H9 (cell line): ENCODE measurements at regions not wholly inside any gene's neighbourhood (a gene's known extent, or its start where the extent isn't known, plus 50 kb on each side); places are given as distances from the start of the nearest gene placed in this dataset.

ENCODE experiments used
- DNase-seq: peaks from one replicate; pipeline ENCODE4 v3.0.0-alpha.2; 2017
- H2AFZ ChIP-seq: one replicate; pipeline ENCODE4 v1.6.1; 2013; ENCODE audit warnings: mild to moderate bottlenecking, low read length, control low read depth, moderate library complexity
- H2AK5ac ChIP-seq: 2 replicates; pipeline ENCODE4 v1.6.1; 2013; ENCODE audit warnings: low read length, control low read depth, mixed read lengths; ENCODE audit not compliant: insufficient read length
- H2BK120ac ChIP-seq: one replicate; pipeline ENCODE4 v1.6.1; 2013; ENCODE audit warnings: low read depth, mild to moderate bottlenecking, low read length, control low read depth, inconsistent platforms; ENCODE audit not compliant: poor library complexity, severe bottlenecking
- H2BK12ac ChIP-seq: 2 replicates; pipeline ENCODE4 v1.6.1; 2013; ENCODE audit warnings: low read length, control low read depth, mixed read lengths, low read depth; ENCODE audit not compliant: insufficient read length
- H2BK15ac ChIP-seq: 2 replicates; pipeline ENCODE4 v1.6.1; 2013; ENCODE audit warnings: low read depth, low read length, control low read depth
- H2BK20ac ChIP-seq: one replicate; pipeline ENCODE4 v1.6.1; 2013; ENCODE audit warnings: low read depth, mild to moderate bottlenecking, low read length, control low read depth, inconsistent platforms; ENCODE audit not compliant: poor library complexity, severe bottlenecking
- H2BK5ac ChIP-seq: 2 replicates; pipeline ENCODE4 v1.6.1; 2013; ENCODE audit warnings: low read length, control low read depth, mixed read lengths; ENCODE audit not compliant: insufficient read length
- H3K14ac ChIP-seq: 2 replicates; pipeline ENCODE4 v1.6.1; 2013; ENCODE audit warnings: low read length, control low read depth; ENCODE audit not compliant: insufficient read depth
- H3K18ac ChIP-seq: 2 replicates; pipeline ENCODE4 v1.6.1; 2013; ENCODE audit warnings: low read depth, mild to moderate bottlenecking, mixed read lengths, low read length, control low read depth; ENCODE audit not compliant: insufficient read length
- H3K23ac ChIP-seq: 2 replicates; pipeline ENCODE4 v1.6.1; 2013; ENCODE audit warnings: low read length, control low read depth, mixed read lengths, low read depth; ENCODE audit not compliant: insufficient read length
- H3K23me2 ChIP-seq: 2 replicates; pipeline ENCODE4 v1.6.1; 2013; ENCODE audit warnings: low read depth, mild to moderate bottlenecking, mixed read lengths, low read length, control low read depth; ENCODE audit not compliant: insufficient read length, poor library complexity, severe bottlenecking
- H3K27ac ChIP-seq: 2 replicates; pipeline ENCODE4 v1.5.1; 2013; ENCODE audit warnings: low read length, control low read depth, mixed read lengths, low read depth; ENCODE audit not compliant: insufficient read length
- H3K27me3 ChIP-seq: 2 replicates; pipeline ENCODE4 v1.6.1; 2013; ENCODE audit warnings: low read length, control low read depth, inconsistent platforms; ENCODE audit not compliant: insufficient read depth
- H3K4ac ChIP-seq: 2 replicates; pipeline ENCODE4 v1.6.1; 2013; ENCODE audit warnings: low read depth, mild to moderate bottlenecking, control low read depth, inconsistent platforms, low read length, moderate library complexity
- H3K4me1 ChIP-seq: 2 replicates; pipeline ENCODE4 v1.6.1; 2013; ENCODE audit warnings: low read length, control low read depth, inconsistent platforms; ENCODE audit not compliant: insufficient read depth
- H3K4me2 ChIP-seq: 2 replicates; pipeline ENCODE4 v1.6.1; 2013; ENCODE audit warnings: low read length, control low read depth, mixed read lengths; ENCODE audit not compliant: insufficient read length, insufficient read depth
- H3K56ac ChIP-seq: 2 replicates; pipeline ENCODE4 v1.6.1; 2013; ENCODE audit warnings: low read depth, mild to moderate bottlenecking, mixed read lengths, low read length, control low read depth; ENCODE audit not compliant: insufficient read length
- H3K79me1 ChIP-seq: 2 replicates; pipeline ENCODE4 v1.6.1; 2013; ENCODE audit warnings: low read depth, mild to moderate bottlenecking, moderate library complexity, low read length, control low read depth, inconsistent platforms; ENCODE audit not compliant: insufficient read depth, poor library complexity, severe bottlenecking
- H3K79me2 ChIP-seq: 2 replicates; pipeline ENCODE4 v1.6.1; 2013; ENCODE audit warnings: low read length, control low read depth, inconsistent platforms; ENCODE audit not compliant: insufficient read depth
- H3K9ac ChIP-seq: 2 replicates; pipeline ENCODE4 v1.6.1; 2013; ENCODE audit warnings: low read length, control low read depth, mixed read lengths; ENCODE audit not compliant: insufficient read length; ENCODE audit errors: extremely low read depth
- H3K9me3 ChIP-seq: one replicate; pipeline ENCODE4 v1.6.1; 2013; ENCODE audit warnings: low read depth, low read length, inconsistent platforms; ENCODE audit not compliant: control insufficient read depth
- H3T11ph ChIP-seq: one replicate; pipeline ENCODE4 v1.6.1; 2013; ENCODE audit warnings: mild to moderate bottlenecking, low read length, control low read depth, inconsistent platforms
- H4K20me1 ChIP-seq: one replicate; pipeline ENCODE4 v1.6.1; 2013; ENCODE audit not compliant: control insufficient read depth, insufficient read length, insufficient read depth
- H4K5ac ChIP-seq: 2 replicates; pipeline ENCODE4 v1.6.1; 2013; ENCODE audit warnings: low read depth, mild to moderate bottlenecking, mixed read lengths, low read length, control low read depth; ENCODE audit not compliant: insufficient read length
- H4K8ac ChIP-seq: replicated peaks from 2 replicates; pipeline ENCODE4 v1.6.1; 2013; ENCODE audit warnings: low read length, control low read depth, mixed read lengths, low read depth; ENCODE audit not compliant: insufficient read length
- H4K91ac ChIP-seq: 2 replicates; pipeline ENCODE4 v1.6.1; 2013; ENCODE audit warnings: low read depth, mild to moderate bottlenecking, moderate library complexity, mixed read lengths, low read length, control low read depth; ENCODE audit not compliant: insufficient read length
- H3K27ac Mint-ChIP-seq, 3 experiments: 2 replicates in 2 of 3; 3 replicates in 1 of 3; pipeline ENCODE4 v1.8.0; 2020 to 2021; ENCODE audit warnings: mixed read lengths in 3 of 3, mild to moderate bottlenecking in 1 of 3, moderate library complexity in 1 of 3
- H3K27me3 Mint-ChIP-seq: 2 replicates; pipeline ENCODE4 v1.8.0; 2021; ENCODE audit warnings: low read depth, mild to moderate bottlenecking, moderate library complexity, mixed read lengths
- H3K36me3 Mint-ChIP-seq, 3 experiments: 2 replicates in 2 of 3; 3 replicates in 1 of 3; pipeline ENCODE4 v1.8.0; 2020 to 2021; ENCODE audit warnings: low read depth in 3 of 3, mixed read lengths in 3 of 3; ENCODE audit not compliant: insufficient read depth in 1 of 3
- H3K4me1 Mint-ChIP-seq, 2 experiments: 2 replicates each; pipeline ENCODE4 v1.8.0; 2020; ENCODE audit warnings: mixed read lengths in 2 of 2
- H3K4me3 Mint-ChIP-seq, 2 experiments: 2 replicates in 1 of 2; 3 replicates in 1 of 2; pipeline ENCODE4 v1.8.0; 2020 to 2021; ENCODE audit warnings: mild to moderate bottlenecking in 2 of 2, mixed read lengths in 2 of 2, moderate library complexity in 1 of 2
- H3K9me3 Mint-ChIP-seq, 2 experiments: 2 replicates in 1 of 2; 3 replicates in 1 of 2; pipeline ENCODE4 v1.8.0; 2020; ENCODE audit warnings: mild to moderate bottlenecking in 2 of 2, mixed read lengths in 2 of 2, moderate library complexity in 1 of 2
- CTCF ChIP-seq: fragments of 200-600 bp; sonication (generic); conservative IDR thresholded peaks from 3 replicates; pipeline ENCODE4 v1.8.0; 2021; ENCODE audit warnings: antibody characterized with exemption, mild to moderate bottlenecking
- WGBS: extraction: QIAGEN DNeasy Blood & Tissue Kit; methylation state at CpG from one replicate; pipeline ENCODE4 v1.1.7; 2013; ENCODE audit warnings: missing lambda C conversion rate, low lambda C conversion rate, mixed read lengths; ENCODE audit not compliant: insufficient read length; ENCODE audit errors: extremely low coverage; 5-methylcytosine and 5-hydroxymethylcytosine counted together

- H3K27ac ChIP-seq: no peak overlapping the region
- Mint-ChIP-seq H3K4me3 (no peak overlapping the region), H3K27ac (no peak overlapping the region)
Observed at GRCh38 chr14:37695866-37696265, 100.4 kb downstream of the TTC6 start.

More at GRCh38 chr14:37695866-37696265, 100.4 kb downstream of the TTC6 start:
- H3K9me3 ChIP-seq: no peaks in the 10 kb centered on the region
- H2BK5ac ChIP-seq: no peak overlapping the region
- no peaks in the 10 kb centered on the region for H3K4me1 Mint-ChIP-seq
- no peak overlapping the region for H3K56ac ChIP-seq
- no peaks in the 10 kb centered on the region for H3K23me2 ChIP-seq
- H3K36me3 Mint-ChIP-seq: peaks cover 0 to 7% (median 2%) of the 10 kb centered on the region in 3 experiments; a peak in 5 of 7 replicates
- H3K9ac ChIP-seq: no peak overlapping the region
- no peak for DNase-seq
- TF ChIP-seq CTCF: no peak
- peaks cover 2% of the 10 kb centered on the region; the same call in 1 of the 2 replicates for H3K27me3 Mint-ChIP-seq
- WGBS: no CpG with 5 or more reads among the region's 1 CpG
- peaks cover 20 to 30% of the 10 kb centered on the region in 2 experiments; a peak in 4 of 5 replicates for H3K9me3 Mint-ChIP-seq
- H3K4ac ChIP-seq: no peak overlapping the region
- H4K20me1 ChIP-seq: no peaks in the 10 kb centered on the region
- no peak overlapping the region for H2AK5ac ChIP-seq
- H3K79me2 ChIP-seq: no peaks in the 10 kb centered on the region
- H2BK20ac ChIP-seq: no peak overlapping the region
- no peak overlapping the region for H3T11ph ChIP-seq
- H3K14ac ChIP-seq: no peak overlapping the region
- H3K27me3 ChIP-seq: no peaks in the 10 kb centered on the region; the same call in 1 of the 2 replicates
- no peak overlapping the region for H2BK120ac ChIP-seq
- no peaks in the 10 kb centered on the region for H3K79me1 ChIP-seq
- H3K18ac ChIP-seq: no peak overlapping the region
- no peaks in the 10 kb centered on the region for H3K4me1 ChIP-seq
- no peak overlapping the region for H4K5ac ChIP-seq
- no peak overlapping the region for H4K8ac ChIP-seq
- H2AFZ ChIP-seq: no peak overlapping the region
- no peak overlapping the region for H2BK15ac ChIP-seq
- no peak overlapping the region for H2BK12ac ChIP-seq
- no peak overlapping the region for H3K23ac ChIP-seq
- H3K4me2 ChIP-seq: no peak overlapping the region
- H4K91ac ChIP-seq: no peak overlapping the region
